B cell (primary cell): ENCODE measurements at regions not wholly inside any gene's neighbourhood (a gene's known extent, or its start where the extent isn't known, plus 50 kb on each side); places are given as distances from the start of the nearest gene placed in this dataset.

Experiments used
- ATAC-seq: fragments of 200-7000 bp; cut with Tn5 transposase; one replicate; pipeline ENCODE4 v1.10.0; 2021; ENCODE audit warnings: low read depth, mild to moderate bottlenecking, moderate number of reproducible peaks, moderate library complexity
- CTCF ChIA-PET: fragments of 350-600 bp; sonication (Branson Sonifier 250); formaldehyde crosslinking; loops from one replicate; lab custom pipeline; 2021; ENCODE audit warnings: antibody characterized with exemption, inconsistent platforms; lab: Charles Lee
- POLR2A ChIA-PET: fragments of 350-600 bp; sonication (Branson Sonifier 250); formaldehyde crosslinking; loops from one replicate; lab custom pipeline; 2021; ENCODE audit warnings: antibody characterized with exemption; lab: Charles Lee
- DNase-seq: peaks from one replicate; pipeline ENCODE4 v3.0.0; 2013
- H2AFZ ChIP-seq: 2 replicates; pipeline ENCODE4 v1.6.1; 2012; ENCODE audit warnings: mild to moderate bottlenecking, low read depth, low read length; ENCODE audit not compliant: insufficient read depth, poor library complexity, severe bottlenecking
- H3K27ac ChIP-seq, 2 donors: 1 replicate in 1 of 2; 2 replicates in 1 of 2; pipeline ENCODE4 v1.5.1; 2012 to 2013; ENCODE audit warnings: low read length in 2 of 2, mild to moderate bottlenecking in 2 of 2, moderate library complexity in 1 of 2
- H3K27me3 ChIP-seq, 4 experiments: fragments of 200-600 bp in 1 of 4; sonication (generic) in 1 of 4; replicated peaks in 1 of 4; 1 replicate in 2 of 4; 2 replicates in 2 of 4; pipeline versions ENCODE4 v1.6.1 to v1.7.0; 2013 to 2016; ENCODE audit warnings: low read length in 3 of 4, mild to moderate bottlenecking in 2 of 4, mixed read lengths in 1 of 4, moderate library complexity in 1 of 4; ENCODE audit not compliant: insufficient read depth in 4 of 4, control insufficient read depth in 3 of 4; ENCODE audit errors: control extremely low read depth in 1 of 4
- H3K36me3 ChIP-seq, 2 experiments: replicated peaks in 1 of 2; 1 replicate in 1 of 2; 2 replicates in 1 of 2; pipeline versions ENCODE4 v1.6.1 to v1.7.1; 2013; ENCODE audit warnings: low read length in 1 of 2; ENCODE audit not compliant: insufficient read depth in 2 of 2, control insufficient read depth in 1 of 2; ENCODE audit errors: control extremely low read depth in 1 of 2, extremely low read depth in 1 of 2
- H3K4me1 ChIP-seq, 2 donors: fragments of 200-600 bp in 1 of 2; sonication (generic) in 1 of 2; 1 replicate in 1 of 2; 2 replicates in 1 of 2; pipeline versions ENCODE4 v1.5.1 to v1.6.1; 2013 to 2017; ENCODE audit warnings: low read length in 2 of 2; ENCODE audit not compliant: control insufficient read depth in 2 of 2, insufficient read depth in 2 of 2
- H3K4me2 ChIP-seq: replicated peaks from 2 replicates; pipeline ENCODE3; 2012; ENCODE audit warnings: mild to moderate bottlenecking, low read depth, low read length; ENCODE audit not compliant: poor library complexity, severe bottlenecking
- H3K4me3 ChIP-seq, 5 experiments: fragments of 200-600 bp in 1 of 5; sonication (generic) in 1 of 5; 1 replicate in 3 of 5; 2 replicates in 2 of 5; pipeline versions ENCODE4 v1.5.1 to v1.7.0; 2011 to 2016; ENCODE audit warnings: low read length in 4 of 5, mild to moderate bottlenecking in 4 of 5, low read depth in 2 of 5, control low read depth in 1 of 5, moderate library complexity in 1 of 5; ENCODE audit not compliant: insufficient read depth in 1 of 5; ENCODE audit errors: control extremely low read depth in 1 of 5, extremely low read depth in 1 of 5
- H3K79me2 ChIP-seq: fragments of 200-600 bp; sonication (generic); one replicate; pipeline ENCODE4 v1.6.0; 2016; ENCODE audit warnings: low read length; ENCODE audit not compliant: control insufficient read depth, insufficient read depth
- H3K9ac ChIP-seq: fragments of 200-600 bp; sonication (generic); 2 replicates; pipeline ENCODE4 v1.6.1; 2017; ENCODE audit warnings: mild to moderate bottlenecking, low read length, moderate library complexity
- H3K9me3 ChIP-seq, 3 donors: one replicate each; pipeline versions ENCODE4 v1.6.1 to v1.7.1; 2013; ENCODE audit warnings: low read length in 2 of 3; ENCODE audit not compliant: control insufficient read depth in 2 of 3, insufficient read depth in 1 of 3; ENCODE audit errors: control extremely low read depth in 1 of 3
- H4K20me1 ChIP-seq: 2 replicates; pipeline ENCODE4 v1.6.0; 2012; ENCODE audit warnings: mild to moderate bottlenecking, low read length; ENCODE audit not compliant: insufficient read depth, control insufficient read depth, poor library complexity, severe bottlenecking
- H3K27ac Mint-ChIP-seq: one replicate; pipeline ENCODE4 v1.8.0; 2021; ENCODE audit warnings: mixed read lengths
- H3K27me3 Mint-ChIP-seq: one replicate; pipeline ENCODE4 v1.8.0; 2021; ENCODE audit warnings: mixed read lengths
- H3K4me1 Mint-ChIP-seq: one replicate; pipeline ENCODE4 v1.8.0; 2021; ENCODE audit warnings: mixed read lengths
- H3K4me3 Mint-ChIP-seq: one replicate; pipeline ENCODE4 v1.8.0; 2021; ENCODE audit warnings: mixed read lengths
- H3K9me3 Mint-ChIP-seq: one replicate; pipeline ENCODE4 v1.8.0; 2022; ENCODE audit warnings: mixed read lengths; ENCODE audit not compliant: insufficient read depth
- EZH2 ChIP-seq: IDR thresholded peaks from 2 replicates; pipeline ENCODE4 v1.6.1; 2012; ENCODE audit warnings: borderline replicate concordance, low read depth, mild to moderate bottlenecking, moderate library complexity, low read length; ENCODE audit not compliant: insufficient read depth, poor library complexity, severe bottlenecking
- WGBS: methylation state at CpG from one replicate; pipeline ENCODE4 v1.1.5; 2013; ENCODE audit warnings: missing lambda C conversion rate; ENCODE audit not compliant: insufficient coverage; 5-methylcytosine and 5-hydroxymethylcytosine counted together
- intact Hi-C: fragments of 100-400 bp; cut with micrococcal nuclease; formaldehyde crosslinking; loops from one replicate; pipeline ENCODE4 v1.10.0; 2022
- TF ChIP-seq, protein P1 (sequence below): fragments of 200-600 bp; IDR thresholded peaks from one replicate; pipeline ENCODE4 v1.8.0; 2022; ENCODE audit warnings: antibody characterized with exemption, mild to moderate bottlenecking

DNA sequence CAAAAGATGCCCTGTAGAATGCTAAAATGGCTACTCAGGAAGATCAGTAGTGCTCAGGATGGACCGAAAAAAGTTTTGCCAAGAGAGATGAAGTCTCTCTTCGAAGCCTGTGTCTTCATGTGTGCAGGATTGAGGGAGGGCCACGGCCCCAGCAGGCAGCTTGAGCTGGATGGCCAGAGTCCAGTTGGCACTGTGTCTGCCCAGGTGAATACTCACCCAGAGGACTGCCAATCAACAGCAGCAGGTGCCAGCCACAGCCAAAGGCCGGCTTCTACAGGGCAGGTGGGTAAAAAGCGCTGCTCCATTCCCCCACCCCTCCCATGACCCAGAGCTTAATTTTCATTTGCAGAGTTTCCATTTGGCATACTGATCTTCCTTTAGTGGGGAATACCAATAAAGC, 287.9 kb upstream of the ZNF608 start:
- 98% methylated on average over 5 of the region's 5 CpGs for WGBS
- Histone ChIP-seq H3K4me3 (no peak overlapping the region), H3K79me2 (no peaks in the 10 kb centered on the region), H3K9me3 (no peaks in the 10 kb centered on the region), H4K20me1 (no peaks in the 10 kb centered on the region), H3K4me2 (no peak overlapping the region), H3K36me3 (no peaks in the 10 kb centered on the region), H3K27ac (no peak overlapping the region), H3K27me3 (no peaks in the 10 kb centered on the region), H3K9ac (no peak overlapping the region), H3K4me1 (peaks cover 25 to 26% of the 10 kb centered on the region in 2 donors), H2AFZ (no peak overlapping the region)
- intact Hi-C loops: loop anchor here (10.0 kb wide), 1 partner anchor 50 kb away; no protein-coding TSS in a partner anchor
- POLR2A ChIA-PET: no interaction called here
- Mint-ChIP-seq H3K4me3 (no peak overlapping the region), H3K9me3 (no peaks in the 10 kb centered on the region), H3K27ac (no peak overlapping the region), H3K27me3 (no peaks in the 10 kb centered on the region), H3K4me1 (peaks cover 27% of the 10 kb centered on the region)
- DNase-seq (no peak), ATAC-seq (no peak)
- TF ChIP-seq, protein P1, sequence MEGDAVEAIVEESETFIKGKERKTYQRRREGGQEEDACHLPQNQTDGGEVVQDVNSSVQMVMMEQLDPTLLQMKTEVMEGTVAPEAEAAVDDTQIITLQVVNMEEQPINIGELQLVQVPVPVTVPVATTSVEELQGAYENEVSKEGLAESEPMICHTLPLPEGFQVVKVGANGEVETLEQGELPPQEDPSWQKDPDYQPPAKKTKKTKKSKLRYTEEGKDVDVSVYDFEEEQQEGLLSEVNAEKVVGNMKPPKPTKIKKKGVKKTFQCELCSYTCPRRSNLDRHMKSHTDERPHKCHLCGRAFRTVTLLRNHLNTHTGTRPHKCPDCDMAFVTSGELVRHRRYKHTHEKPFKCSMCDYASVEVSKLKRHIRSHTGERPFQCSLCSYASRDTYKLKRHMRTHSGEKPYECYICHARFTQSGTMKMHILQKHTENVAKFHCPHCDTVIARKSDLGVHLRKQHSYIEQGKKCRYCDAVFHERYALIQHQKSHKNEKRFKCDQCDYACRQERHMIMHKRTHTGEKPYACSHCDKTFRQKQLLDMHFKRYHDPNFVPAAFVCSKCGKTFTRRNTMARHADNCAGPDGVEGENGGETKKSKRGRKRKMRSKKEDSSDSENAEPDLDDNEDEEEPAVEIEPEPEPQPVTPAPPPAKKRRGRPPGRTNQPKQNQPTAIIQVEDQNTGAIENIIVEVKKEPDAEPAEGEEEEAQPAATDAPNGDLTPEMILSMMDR: no peak
- TF ChIP-seq EZH2: no peak
- CTCF ChIA-PET: no interaction called here

DNA sequence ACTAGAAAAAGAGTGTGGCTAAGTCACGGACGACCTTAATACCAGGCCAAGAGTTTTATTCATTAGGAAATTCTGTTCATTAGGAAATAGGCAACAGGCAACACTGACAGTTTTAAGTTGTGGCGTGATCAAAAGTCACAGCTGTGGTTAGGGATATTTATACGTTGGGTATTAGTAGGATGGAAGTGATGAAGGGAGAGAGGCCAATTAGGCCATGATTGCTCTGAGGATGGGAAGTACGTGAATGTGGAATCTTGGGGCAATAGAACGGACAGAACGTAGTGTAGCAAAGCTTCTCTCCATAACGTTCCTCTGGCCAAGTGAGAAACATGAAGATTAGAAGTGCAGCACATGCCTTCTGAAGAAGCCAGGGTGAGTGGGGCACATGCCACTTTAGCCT, 290.1 kb upstream of the ZNF608 start:
- no peak for TF ChIP-seq EZH2
- TF ChIP-seq, protein P1: no peak
- DNase-seq (no peak), ATAC-seq (no peak)
- H3K4me1 ChIP-seq: peaks cover 25 to 26% of the 10 kb centered on the region in 2 donors
- H4K20me1 ChIP-seq: no peaks in the 10 kb centered on the region
- H2AFZ ChIP-seq: no peak overlapping the region
- H3K27me3 ChIP-seq: no peaks in the 10 kb centered on the region
- H3K4me2 ChIP-seq: no peak overlapping the region
- Mint-ChIP-seq H3K4me3 (no peak overlapping the region), H3K9me3 (no peaks in the 10 kb centered on the region), H3K27me3 (no peaks in the 10 kb centered on the region), H3K4me1 (peaks cover 30% of the 10 kb centered on the region), H3K27ac (no peak overlapping the region)
- no peaks in the 10 kb centered on the region for H3K9me3 ChIP-seq
- no peak overlapping the region for H3K4me3 ChIP-seq
- 96% methylated on average over 8 of the region's 8 CpGs for WGBS
- no peak overlapping the region for H3K9ac ChIP-seq
- H3K36me3 ChIP-seq: no peaks in the 10 kb centered on the region
- ChIA-PET POLR2A (no interaction called here), CTCF (no interaction called here)
- H3K27ac ChIP-seq: no peak overlapping the region
- H3K79me2 ChIP-seq: no peaks in the 10 kb centered on the region
- intact Hi-C loops: loop anchor here (10.0 kb wide), 1 partner anchor 52 kb away; no protein-coding TSS in a partner anchor
